ENCODE measurements at regions not wholly inside any gene's neighbourhood (a gene's known extent, or its start where the extent isn't known, plus 50 kb on each side); places are given as distances from the start of the nearest gene placed in this dataset.

- Histone ChIP-seq H2AFZ (ENCODE audit: low read length) (no peak overlapping the region), H3K79me2 (ENCODE audit: insufficient read depth, low read length) (no peaks in the 10 kb centered on the region), H3K4me1 (ENCODE audit: insufficient read depth, low read length, severe bottlenecking) (no peaks in the 10 kb centered on the region), H3K4me2 (ENCODE audit: low read length) (no peak overlapping the region), H4K20me1 (ENCODE audit: insufficient read depth, low read length) (no peaks in the 10 kb centered on the region), H3K9me2 (ENCODE audit: low read depth, low read length) (no peaks in the 10 kb centered on the region), H3K4me3 (ENCODE audit: low read depth, low read length, poor library complexity, severe bottlenecking) (no peak overlapping the region), H3K9ac (ENCODE audit: low read length) (no peak overlapping the region), H3K27me3 (ENCODE audit: insufficient read depth, low read length) (no peaks in the 10 kb centered on the region), H3K36me3 (ENCODE audit: insufficient read depth, low read length) (no peaks in the 10 kb centered on the region), H3K9me3 (ENCODE audit: low read length) (no peaks in the 10 kb centered on the region), H3K27ac (ENCODE audit: low read depth, low read length, poor library complexity, severe bottlenecking) (no peak overlapping the region), H3F3A (ENCODE audit: insufficient read depth, low read length) (no peaks in the 10 kb centered on the region)
- TF ChIP-seq EZH2 (IDR thresholded peaks at IDR 0.05; ENCODE audit: borderline replicate concordance, low read length), result no peak
- TF ChIP-seq CTCF (IDR thresholded peaks at IDR 0.05; ENCODE audit: low read length), result no peak
Measured at GRCh38 chr6:147625946-147626345, 117.5 kb downstream of the SAMD5 start.

DNA sequence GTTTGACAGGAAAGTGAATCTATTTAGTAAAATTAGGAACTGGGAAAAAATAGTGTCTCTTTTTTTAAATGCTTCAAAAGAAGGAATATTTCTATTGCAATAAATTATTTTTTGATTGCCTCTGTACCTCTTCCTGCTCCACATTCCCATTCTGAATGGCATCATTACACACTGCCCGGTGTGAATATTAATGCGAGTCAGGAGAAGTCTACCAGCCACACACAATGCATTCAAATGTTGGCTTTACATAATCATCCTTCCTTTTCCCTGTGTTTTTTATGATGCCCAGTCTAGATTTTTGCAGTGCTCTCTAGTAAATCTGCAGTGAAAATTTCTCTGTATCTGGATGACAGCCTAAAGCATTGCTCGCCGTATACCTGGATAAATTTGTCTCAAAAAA lies 118.9 kb downstream of the SAMD5 start:
- Histone ChIP-seq H3K36me3 (ENCODE audit: insufficient read depth, low read length) (no peaks in the 10 kb centered on the region), H3K4me2 (ENCODE audit: low read length) (no peak overlapping the region)

GRCh38 chr6:147633191-147633590 lies 124.7 kb downstream of the SAMD5 start:
- no peaks in the 10 kb centered on the region for H3K27me3 ChIP-seq (ENCODE audit: insufficient read depth, low read length)
- H3K9me2 ChIP-seq (ENCODE audit: low read depth, low read length), result no peaks in the 10 kb centered on the region
- no peak overlapping the region for H3K4me3 ChIP-seq (ENCODE audit: low read depth, low read length, poor library complexity, severe bottlenecking)
- H3K9me3 ChIP-seq (ENCODE audit: low read length), result no peaks in the 10 kb centered on the region
- H3K9ac ChIP-seq (ENCODE audit: low read length), result no peak overlapping the region
- H3K36me3 ChIP-seq (ENCODE audit: insufficient read depth, low read length), result no peaks in the 10 kb centered on the region
- no peak overlapping the region for H3K4me2 ChIP-seq (ENCODE audit: low read length)
- TF ChIP-seq CTCF (IDR thresholded peaks at IDR 0.05; ENCODE audit: low read length), result no peak
- TF ChIP-seq EZH2 (IDR thresholded peaks at IDR 0.05; ENCODE audit: borderline replicate concordance, low read length), result no peak
- H3K27ac ChIP-seq (ENCODE audit: low read depth, low read length, poor library complexity, severe bottlenecking), result no peak overlapping the region
- no peaks in the 10 kb centered on the region for H3K79me2 ChIP-seq (ENCODE audit: insufficient read depth, low read length)
- no peaks in the 10 kb centered on the region for H3F3A ChIP-seq (ENCODE audit: insufficient read depth, low read length)
- no peaks in the 10 kb centered on the region for H4K20me1 ChIP-seq (ENCODE audit: insufficient read depth, low read length)
- no peak overlapping the region for H2AFZ ChIP-seq (ENCODE audit: low read length)
- H3K4me1 ChIP-seq (ENCODE audit: insufficient read depth, low read length, severe bottlenecking), result no peaks in the 10 kb centered on the region

More for the DNA sequence above, 118.9 kb downstream of the SAMD5 start:
- H3K9me2 ChIP-seq (ENCODE audit: low read depth, low read length), result no peaks in the 10 kb centered on the region
- H3K4me3 ChIP-seq (ENCODE audit: low read depth, low read length, poor library complexity, severe bottlenecking), result no peak overlapping the region
- H4K20me1 ChIP-seq (ENCODE audit: insufficient read depth, low read length), result no peaks in the 10 kb centered on the region
- H3F3A ChIP-seq (ENCODE audit: insufficient read depth, low read length), result no peaks in the 10 kb centered on the region
- H2AFZ ChIP-seq (ENCODE audit: low read length), result no peak overlapping the region
- no peaks in the 10 kb centered on the region for H3K9me3 ChIP-seq (ENCODE audit: low read length)
- no peaks in the 10 kb centered on the region for H3K27me3 ChIP-seq (ENCODE audit: insufficient read depth, low read length)
- H3K27ac ChIP-seq (ENCODE audit: low read depth, low read length, poor library complexity, severe bottlenecking), result no peak overlapping the region
- H3K79me2 ChIP-seq (ENCODE audit: insufficient read depth, low read length), result no peaks in the 10 kb centered on the region
- no peaks in the 10 kb centered on the region for H3K4me1 ChIP-seq (ENCODE audit: insufficient read depth, low read length, severe bottlenecking)
- TF ChIP-seq CTCF (IDR thresholded peaks at IDR 0.05; ENCODE audit: low read length), result no peak
- TF ChIP-seq EZH2 (IDR thresholded peaks at IDR 0.05; ENCODE audit: borderline replicate concordance, low read length), result no peak
- no peak overlapping the region for H3K9ac ChIP-seq (ENCODE audit: low read length)

Measured in OCI-LY1 (cell line).